ENCODE measurements at regions not wholly inside any gene's neighbourhood (a gene's known extent, or its start where the extent isn't known, plus 50 kb on each side); places are given as distances from the start of the nearest gene placed in this dataset.

GRCh38 chr14:97878206-97878605 lies 1081.0 kb downstream of the VRK1 start:
- in situ Hi-C loops (cut with HindIII; ENCODE audit: low sequenced_read_pairs): no loop called here

- in situ Hi-C loops (cut with HindIII; ENCODE audit: low sequenced_read_pairs): no loop called here
These were observed 1081.5 kb downstream of the VRK1 start for GRCh38 chr14:97878727-97879126.

- in situ Hi-C loops (cut with HindIII; ENCODE audit: low sequenced_read_pairs): no loop called here
These were observed 1090.5 kb downstream of the VRK1 start for GRCh38 chr14:97887690-97888089.

- in situ Hi-C loops (cut with HindIII; ENCODE audit: low sequenced_read_pairs): no loop called here
These were observed 1091.1 kb downstream of the VRK1 start for GRCh38 chr14:97888331-97888730.

GRCh38 chr14:97891515-97891914 lies 1094.3 kb downstream of the VRK1 start:
- in situ Hi-C loops (cut with HindIII; ENCODE audit: low sequenced_read_pairs): no loop called here

GRCh38 chr14:97894552-97894951 lies 1097.4 kb downstream of the VRK1 start:
- in situ Hi-C loops (cut with HindIII; ENCODE audit: low sequenced_read_pairs): no loop called here

- in situ Hi-C loops (cut with HindIII; ENCODE audit: low sequenced_read_pairs): no loop called here
These were observed 1103.1 kb downstream of the VRK1 start for GRCh38 chr14:97900196-97900854.

GRCh38 chr14:97902630-97903029 lies 1105.4 kb downstream of the VRK1 start:
- in situ Hi-C loops (cut with HindIII; ENCODE audit: low sequenced_read_pairs): no loop called here

GRCh38 chr14:97903821-97904220 lies 1106.6 kb downstream of the VRK1 start:
- in situ Hi-C loops (cut with HindIII; ENCODE audit: low sequenced_read_pairs): no loop called here

- in situ Hi-C loops (cut with HindIII; ENCODE audit: low sequenced_read_pairs): no loop called here
These were observed 1115.0 kb downstream of the VRK1 start for GRCh38 chr14:97912217-97912616.

- in situ Hi-C loops (cut with HindIII; ENCODE audit: low sequenced_read_pairs): no loop called here
These were observed 1118.9 kb downstream of the VRK1 start for GRCh38 chr14:97916100-97916499.

- in situ Hi-C loops (cut with HindIII; ENCODE audit: low sequenced_read_pairs): no loop called here
These were observed 1119.7 kb downstream of the VRK1 start for GRCh38 chr14:97916669-97917568.

- in situ Hi-C loops (cut with HindIII; ENCODE audit: low sequenced_read_pairs): no loop called here
These were observed 1123.0 kb downstream of the VRK1 start for GRCh38 chr14:97920201-97920600.

GRCh38 chr14:97921296-97921695 lies 1124.1 kb downstream of the VRK1 start:
- in situ Hi-C loops (cut with HindIII; ENCODE audit: low sequenced_read_pairs): no loop called here

GRCh38 chr14:97924922-97925613 lies 1127.9 kb downstream of the VRK1 start:
- in situ Hi-C loops (cut with HindIII; ENCODE audit: low sequenced_read_pairs): no loop called here

- in situ Hi-C loops (cut with HindIII; ENCODE audit: low sequenced_read_pairs): no loop called here
These were observed 1133.0 kb downstream of the VRK1 start for GRCh38 chr14:97930166-97930565.

- in situ Hi-C loops (cut with HindIII; ENCODE audit: low sequenced_read_pairs): no loop called here
These were observed 1134.1 kb downstream of the VRK1 start for GRCh38 chr14:97931273-97931672.

- in situ Hi-C loops (cut with HindIII; ENCODE audit: low sequenced_read_pairs): no loop called here
These were observed 1145.7 kb downstream of the VRK1 start for GRCh38 chr14:97942921-97943320.

- in situ Hi-C loops (cut with HindIII; ENCODE audit: low sequenced_read_pairs): no loop called here
These were observed 1146.4 kb downstream of the VRK1 start for GRCh38 chr14:97943619-97944018.

- in situ Hi-C loops (cut with HindIII; ENCODE audit: low sequenced_read_pairs): no loop called here
These were observed 1147.2 kb downstream of the VRK1 start for GRCh38 chr14:97944380-97944779.

- in situ Hi-C loops (cut with HindIII; ENCODE audit: low sequenced_read_pairs): no loop called here
These were observed 1148.4 kb downstream of the VRK1 start for GRCh38 chr14:97945631-97946030.

- in situ Hi-C loops (cut with HindIII; ENCODE audit: low sequenced_read_pairs): no loop called here
These were observed 1149.1 kb downstream of the VRK1 start for GRCh38 chr14:97946240-97946639.
